SK-N-SH (cell line): ENCODE measurements at regions not wholly inside any gene's neighbourhood (a gene's known extent, or its start where the extent isn't known, plus 50 kb on each side); places are given as distances from the start of the nearest gene placed in this dataset.

Experiments used
- CTCF ChIA-PET: fragments of 300-600, 350-600 bp; formaldehyde crosslinking; extraction: SDS; loops from one replicate; lab custom pipeline; 2021; lab: Yijun Ruan, JAX
- POLR2A ChIA-PET: fragments of 350-600 bp; sonication (Branson Sonifier 250); formaldehyde crosslinking; extraction: SDS; loops from one replicate; lab custom pipeline; 2020; ENCODE audit warnings: antibody characterized with exemption, inconsistent platforms; lab: Yijun Ruan, JAX
- DNase-seq: peaks from one replicate; pipeline ENCODE4 v3.0.0; 2012
- H2AFZ ChIP-seq: fragments of 200-600 bp; sonication (generic); 2 replicates; pipeline ENCODE4 v1.8.1; 2016; ENCODE audit warnings: antibody characterized with exemption, mild to moderate bottlenecking, low read depth
- H3F3A ChIP-seq: fragments of 200-600 bp; sonication (generic); replicated peaks from 2 replicates; pipeline ENCODE3; 2016; ENCODE audit warnings: antibody characterized with exemption, mild to moderate bottlenecking; ENCODE audit not compliant: insufficient read depth
- H3K27ac ChIP-seq, 2 experiments: fragments of 200-500 bp in 1 of 2; fragments of 200-600 bp in 1 of 2; sonication (Bioruptor generic) in 1 of 2; sonication (generic), shearing (Covaris generic) in 1 of 2; 2 replicates each; pipeline versions ENCODE4 v1.5.1 to v1.6.1; 2014 to 2016; ENCODE audit warnings: low read depth in 2 of 2, inconsistent platforms in 1 of 2, low read length in 1 of 2, mild to moderate bottlenecking in 1 of 2, mixed read lengths in 1 of 2
- H3K27me3 ChIP-seq: fragments of 200-600 bp; sonication (generic), shearing (Covaris generic); 2 replicates; pipeline ENCODE4 v1.6.1; 2016; ENCODE audit warnings: mixed run types; ENCODE audit not compliant: insufficient read depth
- H3K36me3 ChIP-seq, 2 experiments: fragments of 200-500 bp in 1 of 2; fragments of 200-600 bp in 1 of 2; sonication (Bioruptor generic) in 1 of 2; sonication (generic) in 1 of 2; replicated peaks in 1 of 2; 2 replicates each; pipeline versions ENCODE3 to v1.5.1; 2014 to 2016; ENCODE audit warnings: low read length in 1 of 2, mild to moderate bottlenecking in 1 of 2; ENCODE audit not compliant: insufficient read depth in 2 of 2, control insufficient read depth in 1 of 2
- H3K4me1 ChIP-seq, 2 experiments: fragments of 200-500 bp in 1 of 2; fragments of 200-600 bp in 1 of 2; sonication (Bioruptor generic) in 1 of 2; sonication (generic), shearing (Covaris generic) in 1 of 2; 2 replicates each; pipeline versions ENCODE4 v1.5.1 to v1.6.1; 2014 to 2016; ENCODE audit warnings: low read depth in 1 of 2, low read length in 1 of 2, mixed run types in 1 of 2; ENCODE audit not compliant: insufficient read depth in 2 of 2, control insufficient read depth in 1 of 2
- H3K4me2 ChIP-seq: fragments of 200-600 bp; sonication (generic), shearing (Covaris generic); 2 replicates; pipeline ENCODE4 v1.6.1; 2017; ENCODE audit warnings: mixed run types
- H3K4me3 ChIP-seq, 2 experiments: fragments of 200-500 bp in 1 of 2; fragments of 200-600 bp in 1 of 2; sonication (Bioruptor generic) in 1 of 2; sonication (generic), shearing (Covaris generic) in 1 of 2; 2 replicates each; pipeline versions ENCODE4 v1.5.1 to v1.8.1; 2014 to 2016; ENCODE audit warnings: low read depth in 2 of 2, inconsistent platforms in 1 of 2, low read length in 1 of 2, mild to moderate bottlenecking in 1 of 2, mixed read lengths in 1 of 2, moderate library complexity in 1 of 2
- H3K79me2 ChIP-seq: fragments of 200-600 bp; sonication (generic); 2 replicates; pipeline ENCODE4 v1.8.1; 2017; ENCODE audit warnings: mild to moderate bottlenecking; ENCODE audit not compliant: insufficient read depth
- H3K9ac ChIP-seq: fragments of 200-600 bp; sonication (generic); 2 replicates; pipeline ENCODE4 v1.6.1; 2017; ENCODE audit warnings: mixed run types
- H3K9me2 ChIP-seq: fragments of 200-600 bp; sonication (generic); 2 replicates; pipeline ENCODE4 v1.6.1; 2017; ENCODE audit warnings: mixed run types
- H3K9me3 ChIP-seq: fragments of 200-600 bp; sonication (generic); 2 replicates; pipeline ENCODE4 v1.6.1; 2017; ENCODE audit warnings: mixed run types, mild to moderate bottlenecking, moderate library complexity
- H4K20me1 ChIP-seq: fragments of 200-600 bp; sonication (generic); 2 replicates; pipeline ENCODE4 v1.6.1; 2017; ENCODE audit warnings: mild to moderate bottlenecking, mixed run types; ENCODE audit not compliant: insufficient read depth
- CHD2 ChIP-seq: fragments of 150-350 bp; IDR thresholded peaks from 2 replicates; pipeline ENCODE4 v1.6.1; 2018; ENCODE audit warnings: low read length; ENCODE audit not compliant: partially characterized antibody
- EP300 ChIP-seq, 2 experiments: IDR thresholded peaks; 2 replicates each; pipeline versions ENCODE4 v1.4.0 to v1.6.1; 2012; ENCODE audit warnings: borderline replicate concordance in 1 of 2, low read depth in 1 of 2, low read length in 1 of 2
- EZH2phosphoT487 ChIP-seq: fragments of 200-600 bp; sonication (generic); IDR thresholded peaks from 2 replicates; pipeline ENCODE4 v1.6.1; 2017; ENCODE audit warnings: low read depth, mixed run types, mild to moderate bottlenecking, antibody characterized with exemption, moderate library complexity, borderline replicate concordance
- FOSL2 ChIP-seq: IDR thresholded peaks from 2 replicates; pipeline ENCODE4 v1.4.0; 2012; ENCODE audit warnings: low read depth, mild to moderate bottlenecking, moderate library complexity, borderline replicate concordance
- FOXM1 ChIP-seq: IDR thresholded peaks from 2 replicates; pipeline ENCODE4 v1.4.0; 2012; ENCODE audit warnings: low read depth, mild to moderate bottlenecking
- GABPA ChIP-seq: IDR thresholded peaks from 2 replicates; pipeline ENCODE4 v1.4.0; 2012; ENCODE audit warnings: low read depth, mild to moderate bottlenecking
- GATA2 ChIP-seq: sonication (generic); formaldehyde crosslinking; IDR thresholded peaks from 2 replicates; pipeline ENCODE4 v1.5.0; 2020; ENCODE audit warnings: mild to moderate bottlenecking, missing genetic modification reagents
- JUND ChIP-seq: IDR thresholded peaks from 2 replicates; pipeline ENCODE4 v1.4.0; 2012
- MXI1 ChIP-seq: IDR thresholded peaks from 2 replicates; pipeline ENCODE4 v1.6.1; 2012; ENCODE audit warnings: mild to moderate bottlenecking, low read depth, low read length, improper control_type of control experiment
- NFIC ChIP-seq: IDR thresholded peaks from 2 replicates; pipeline ENCODE4 v1.4.0; 2012; ENCODE audit warnings: borderline replicate concordance
- RFX5 ChIP-seq: IDR thresholded peaks from 2 replicates; pipeline ENCODE4 v1.6.1; 2012; ENCODE audit warnings: mild to moderate bottlenecking, improper control_type of control experiment, low read length
- SIN3A ChIP-seq: IDR thresholded peaks from 2 replicates; pipeline ENCODE4 v1.6.1; 2012; ENCODE audit warnings: low read depth, mild to moderate bottlenecking, low read length, moderate library complexity, borderline replicate concordance
- SMC3 ChIP-seq: IDR thresholded peaks from 2 replicates; pipeline ENCODE4 v1.6.1; 2012; ENCODE audit warnings: low read depth, low read length, improper control_type of control experiment
- TAF1 ChIP-seq: IDR thresholded peaks from 2 replicates; pipeline ENCODE4 v1.6.1; 2012; ENCODE audit warnings: low read depth, mild to moderate bottlenecking, low read length, moderate library complexity, borderline replicate concordance
- TCF12 ChIP-seq: IDR thresholded peaks from 2 replicates; pipeline ENCODE4 v1.4.0; 2012
- WGBS: methylation state at CpG from one replicate; pipeline ENCODE4 v1.1.6; 2017; ENCODE audit warnings: low lambda C conversion rate; 5-methylcytosine and 5-hydroxymethylcytosine counted together
- TF ChIP-seq, protein P1 (sequence below): fragments of 200-600 bp; sonication (generic); IDR thresholded peaks from 2 replicates; pipeline ENCODE4 v1.6.1; 2017; ENCODE audit warnings: antibody characterized with exemption, mild to moderate bottlenecking, moderate library complexity
- TF ChIP-seq, protein P2 (sequence below): fragments of 150-350 bp; IDR thresholded peaks from 2 replicates; pipeline ENCODE4 v1.6.1; 2017; ENCODE audit warnings: antibody characterized with exemption, low read length, low read depth, borderline replicate concordance
- TF ChIP-seq, protein P3 (sequence below): IDR thresholded peaks from 2 replicates; pipeline ENCODE4 v1.4.0; 2012; ENCODE audit warnings: low read depth, borderline replicate concordance
- TF ChIP-seq, protein P4 (sequence below): IDR thresholded peaks from 2 replicates; pipeline ENCODE4 v1.4.0; 2012; ENCODE audit warnings: low read depth

DNA sequence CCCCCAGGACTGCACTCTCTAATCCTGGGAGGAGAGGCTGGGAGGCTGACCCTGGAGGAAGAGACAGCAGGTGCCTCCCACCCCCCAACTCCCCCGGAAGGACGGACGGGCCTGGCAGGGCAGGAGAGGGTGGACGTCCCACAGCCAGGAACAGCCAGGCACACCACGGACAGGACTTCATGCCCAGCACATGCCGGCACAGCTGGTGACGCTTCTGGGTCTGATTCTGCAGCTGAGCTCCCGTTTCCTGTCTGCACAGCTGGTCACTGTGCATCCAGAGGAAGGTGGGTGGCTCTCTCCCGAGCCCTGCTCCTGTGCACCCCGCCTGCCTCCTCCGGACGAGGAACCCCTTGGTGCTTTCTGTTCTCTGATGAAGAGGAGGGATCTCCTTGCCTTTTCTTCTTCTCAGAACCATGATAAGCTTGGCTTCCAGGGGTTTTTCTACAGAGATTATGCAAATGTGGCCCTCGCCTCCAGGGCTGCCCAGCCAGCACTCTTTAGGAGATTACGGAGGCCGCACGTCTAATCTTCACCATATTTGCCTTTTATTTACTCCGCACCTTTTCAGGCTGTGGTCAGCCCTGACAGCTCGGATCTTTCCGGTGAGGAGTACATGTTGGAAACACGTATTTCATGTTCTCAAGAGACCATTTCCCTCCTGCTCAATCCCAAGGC lies 1295.8 kb downstream of the BRD1 start:
- no peak overlapping the region for H3K4me2 ChIP-seq
- H3K9me2 ChIP-seq: no peaks in the 10 kb centered on the region
- ChIA-PET CTCF (interaction anchor here (0.6 kb wide), 1 partner anchor 1539 kb away, joined by 3 read pairs; no protein-coding TSS in a partner anchor), POLR2A (no interaction called here)
- H4K20me1 ChIP-seq: no peaks in the 10 kb centered on the region
- H3F3A ChIP-seq: no peaks in the 10 kb centered on the region
- H3K4me3 ChIP-seq: no peak overlapping the region
- peak; percentile 43 for DNase-seq
- 41% methylated on average over 12 of the region's 20 CpGs for WGBS
- no peaks in the 10 kb centered on the region for H3K36me3 ChIP-seq
- H3K27ac ChIP-seq: no peak overlapping the region
- H3K4me1 ChIP-seq: no peaks in the 10 kb centered on the region
- H3K9me3 ChIP-seq: no peaks in the 10 kb centered on the region
- H3K79me2 ChIP-seq: no peaks in the 10 kb centered on the region
- H3K27me3 ChIP-seq: no peaks in the 10 kb centered on the region; the same call in 1 of the 2 replicates
- H3K9ac ChIP-seq: no peak overlapping the region
- TF ChIP-seq TCF12 (no peak), GABPA (no peak), EP300 (IDR thresholded peaks at IDR 0.05; ENCODE audit: borderline replicate concordance in 1 of 2, low read depth in 1 of 2, low read length in 1 of 2) (no peak), FOSL2 (no peak), TAF1 (no peak), SIN3A (no peak), NFIC (no peak), JUND (no peak)
- TF ChIP-seq, protein P1, sequence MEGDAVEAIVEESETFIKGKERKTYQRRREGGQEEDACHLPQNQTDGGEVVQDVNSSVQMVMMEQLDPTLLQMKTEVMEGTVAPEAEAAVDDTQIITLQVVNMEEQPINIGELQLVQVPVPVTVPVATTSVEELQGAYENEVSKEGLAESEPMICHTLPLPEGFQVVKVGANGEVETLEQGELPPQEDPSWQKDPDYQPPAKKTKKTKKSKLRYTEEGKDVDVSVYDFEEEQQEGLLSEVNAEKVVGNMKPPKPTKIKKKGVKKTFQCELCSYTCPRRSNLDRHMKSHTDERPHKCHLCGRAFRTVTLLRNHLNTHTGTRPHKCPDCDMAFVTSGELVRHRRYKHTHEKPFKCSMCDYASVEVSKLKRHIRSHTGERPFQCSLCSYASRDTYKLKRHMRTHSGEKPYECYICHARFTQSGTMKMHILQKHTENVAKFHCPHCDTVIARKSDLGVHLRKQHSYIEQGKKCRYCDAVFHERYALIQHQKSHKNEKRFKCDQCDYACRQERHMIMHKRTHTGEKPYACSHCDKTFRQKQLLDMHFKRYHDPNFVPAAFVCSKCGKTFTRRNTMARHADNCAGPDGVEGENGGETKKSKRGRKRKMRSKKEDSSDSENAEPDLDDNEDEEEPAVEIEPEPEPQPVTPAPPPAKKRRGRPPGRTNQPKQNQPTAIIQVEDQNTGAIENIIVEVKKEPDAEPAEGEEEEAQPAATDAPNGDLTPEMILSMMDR: no peak
- TF ChIP-seq, protein P2, sequence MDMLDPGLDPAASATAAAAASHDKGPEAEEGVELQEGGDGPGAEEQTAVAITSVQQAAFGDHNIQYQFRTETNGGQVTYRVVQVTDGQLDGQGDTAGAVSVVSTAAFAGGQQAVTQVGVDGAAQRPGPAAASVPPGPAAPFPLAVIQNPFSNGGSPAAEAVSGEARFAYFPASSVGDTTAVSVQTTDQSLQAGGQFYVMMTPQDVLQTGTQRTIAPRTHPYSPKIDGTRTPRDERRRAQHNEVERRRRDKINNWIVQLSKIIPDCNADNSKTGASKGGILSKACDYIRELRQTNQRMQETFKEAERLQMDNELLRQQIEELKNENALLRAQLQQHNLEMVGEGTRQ: no peak
- no peak overlapping the region for H2AFZ ChIP-seq

DNA sequence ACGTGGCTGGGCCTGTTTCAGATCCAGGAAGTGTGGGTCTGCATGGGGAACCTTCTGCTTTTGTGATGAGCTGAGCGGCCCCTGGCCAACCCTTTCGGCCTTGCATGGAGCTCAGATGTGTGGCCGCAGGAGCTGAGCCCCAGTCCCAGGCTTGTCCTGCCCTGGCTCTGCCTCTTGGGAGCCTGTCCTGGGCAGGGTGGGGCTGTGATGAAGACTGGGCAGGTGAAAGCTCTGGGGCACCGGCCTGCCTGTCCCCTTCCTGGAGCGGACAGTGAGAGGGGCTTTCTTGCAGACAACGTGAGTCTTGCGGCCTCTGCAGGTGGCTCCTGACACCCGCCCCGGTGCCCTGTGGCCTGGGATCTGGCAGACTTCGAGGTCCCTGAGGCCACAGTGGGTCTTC lies 1296.6 kb downstream of the BRD1 start:
- Histone ChIP-seq H3K9ac (no peak overlapping the region), H3K27me3 (no peaks in the 10 kb centered on the region; the same call in 1 of the 2 replicates), H3K36me3 (no peaks in the 10 kb centered on the region), H3K27ac (no peak overlapping the region), H4K20me1 (no peaks in the 10 kb centered on the region), H3K9me3 (no peaks in the 10 kb centered on the region), H3K4me2 (no peak overlapping the region), H2AFZ (no peak overlapping the region), H3F3A (no peaks in the 10 kb centered on the region), H3K4me1 (no peaks in the 10 kb centered on the region), H3K4me3 (no peak overlapping the region), H3K79me2 (no peaks in the 10 kb centered on the region), H3K9me2 (no peaks in the 10 kb centered on the region)
- ChIA-PET POLR2A (no interaction called here), CTCF (no interaction called here)
- WGBS: 31% methylated on average over 7 of the region's 11 CpGs
- DNase-seq: no peak
- no peak for TF ChIP-seq MXI1
- TF ChIP-seq SMC3: no peak
- no peak for TF ChIP-seq EZH2phosphoT487
- no peak for TF ChIP-seq JUND
- no peak for TF ChIP-seq FOXM1
- TF ChIP-seq, protein P3, sequence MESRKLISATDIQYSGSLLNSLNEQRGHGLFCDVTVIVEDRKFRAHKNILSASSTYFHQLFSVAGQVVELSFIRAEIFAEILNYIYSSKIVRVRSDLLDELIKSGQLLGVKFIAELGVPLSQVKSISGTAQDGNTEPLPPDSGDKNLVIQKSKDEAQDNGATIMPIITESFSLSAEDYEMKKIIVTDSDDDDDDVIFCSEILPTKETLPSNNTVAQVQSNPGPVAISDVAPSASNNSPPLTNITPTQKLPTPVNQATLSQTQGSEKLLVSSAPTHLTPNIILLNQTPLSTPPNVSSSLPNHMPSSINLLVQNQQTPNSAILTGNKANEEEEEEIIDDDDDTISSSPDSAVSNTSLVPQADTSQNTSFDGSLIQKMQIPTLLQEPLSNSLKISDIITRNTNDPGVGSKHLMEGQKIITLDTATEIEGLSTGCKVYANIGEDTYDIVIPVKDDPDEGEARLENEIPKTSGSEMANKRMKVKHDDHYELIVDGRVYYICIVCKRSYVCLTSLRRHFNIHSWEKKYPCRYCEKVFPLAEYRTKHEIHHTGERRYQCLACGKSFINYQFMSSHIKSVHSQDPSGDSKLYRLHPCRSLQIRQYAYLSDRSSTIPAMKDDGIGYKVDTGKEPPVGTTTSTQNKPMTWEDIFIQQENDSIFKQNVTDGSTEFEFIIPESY: no peak
- no peak for TF ChIP-seq SIN3A
- no peak for TF ChIP-seq GATA2
- TF ChIP-seq, protein P1: no peak
- no peak for TF ChIP-seq RFX5
- TF ChIP-seq GABPA: no peak
- no peak for TF ChIP-seq CHD2
- TF ChIP-seq TCF12: no peak
- TF ChIP-seq, protein P4, sequence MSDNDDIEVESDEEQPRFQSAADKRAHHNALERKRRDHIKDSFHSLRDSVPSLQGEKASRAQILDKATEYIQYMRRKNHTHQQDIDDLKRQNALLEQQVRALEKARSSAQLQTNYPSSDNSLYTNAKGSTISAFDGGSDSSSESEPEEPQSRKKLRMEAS: no peak
